NOMO-1 (cell line): ENCODE measurements at regions not wholly inside any gene's neighbourhood (a gene's known extent, or its start where the extent isn't known, plus 50 kb on each side); places are given as distances from the start of the nearest gene placed in this dataset.

Source experiments
- DNase-seq, 2 experiments: peaks; one replicate each; lab custom pipeline; 2025; ENCODE audit not compliant: unreplicated experiment in 2 of 2; lab: John Stamatoyannopoulos, UW

GRCh38 chr3:194832346-194833104, 146.8 kb downstream of the FAM43A start:
- no peak for DNase-seq

- DNase-seq = no peak
Measured at GRCh38 chr3:194833114-194833910, 147.6 kb downstream of the FAM43A start.

- no peak for DNase-seq
Measured at GRCh38 chr3:194836661-194837060, 151.0 kb downstream of the FAM43A start.

GRCh38 chr3:194837457-194838127, 151.9 kb downstream of the FAM43A start:
- DNase-seq = no peak

- DNase-seq = no peak
Measured at GRCh38 chr3:194838236-194838635, 152.6 kb downstream of the FAM43A start.

GRCh38 chr3:194840661-194841514, 155.2 kb downstream of the FAM43A start:
- no peak for DNase-seq

GRCh38 chr3:194841515-194841841, 155.8 kb downstream of the FAM43A start:
- DNase-seq = no peak

GRCh38 chr3:194843556-194843955, 157.9 kb downstream of the FAM43A start:
- DNase-seq = peak in 1 of 2 experiments; percentile 33

GRCh38 chr3:194844046-194844445, 158.4 kb downstream of the FAM43A start:
- no peak for DNase-seq

- DNase-seq = no peak
Measured at GRCh38 chr3:194849166-194849875, 163.6 kb downstream of the FAM43A start.

GRCh38 chr3:194851254-194851653, 165.6 kb downstream of the FAM43A start:
- no peak for DNase-seq

- DNase-seq = no peak
Measured at GRCh38 chr3:194851941-194852340, 166.3 kb downstream of the FAM43A start.

- no peak for DNase-seq
Measured at GRCh38 chr3:194852345-194852744, 166.7 kb downstream of the FAM43A start.

GRCh38 chr3:194852831-194853508, 167.3 kb downstream of the FAM43A start:
- no peak for DNase-seq

GRCh38 chr3:194854206-194854605, 168.5 kb downstream of the FAM43A start:
- no peak for DNase-seq

GRCh38 chr3:194854659-194855390, 169.1 kb downstream of the FAM43A start:
- peak; percentile 72 to 85 for DNase-seq

GRCh38 chr3:194856296-194856695, 170.6 kb downstream of the FAM43A start:
- DNase-seq = no peak

GRCh38 chr3:194857469-194858113, 171.9 kb downstream of the FAM43A start:
- DNase-seq = no peak
